ENCODE measurements at regions not wholly inside any gene's neighbourhood (a gene's known extent, or its start where the extent isn't known, plus 50 kb on each side); places are given as distances from the start of the nearest gene placed in this dataset.

DNA sequence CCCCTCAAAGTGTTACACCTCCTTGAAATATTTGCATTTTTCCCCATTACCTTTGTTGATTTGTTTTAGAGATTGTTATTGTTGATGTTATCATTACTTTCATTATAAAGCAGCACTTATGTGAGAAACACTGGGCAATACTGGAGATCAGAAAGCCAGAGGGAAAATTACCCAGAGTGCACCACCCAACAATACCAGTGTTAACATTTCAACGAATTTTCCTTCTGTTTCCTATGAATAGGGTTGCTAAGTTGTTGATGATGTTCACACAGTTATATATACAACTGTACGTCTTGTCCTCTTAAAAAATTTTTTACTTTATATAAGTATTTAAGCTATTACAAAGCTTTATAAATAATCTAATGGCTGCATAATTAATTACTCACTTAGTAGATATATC, 173.6 kb upstream of the UMPS start:
- TF ChIP-seq, protein P1, sequence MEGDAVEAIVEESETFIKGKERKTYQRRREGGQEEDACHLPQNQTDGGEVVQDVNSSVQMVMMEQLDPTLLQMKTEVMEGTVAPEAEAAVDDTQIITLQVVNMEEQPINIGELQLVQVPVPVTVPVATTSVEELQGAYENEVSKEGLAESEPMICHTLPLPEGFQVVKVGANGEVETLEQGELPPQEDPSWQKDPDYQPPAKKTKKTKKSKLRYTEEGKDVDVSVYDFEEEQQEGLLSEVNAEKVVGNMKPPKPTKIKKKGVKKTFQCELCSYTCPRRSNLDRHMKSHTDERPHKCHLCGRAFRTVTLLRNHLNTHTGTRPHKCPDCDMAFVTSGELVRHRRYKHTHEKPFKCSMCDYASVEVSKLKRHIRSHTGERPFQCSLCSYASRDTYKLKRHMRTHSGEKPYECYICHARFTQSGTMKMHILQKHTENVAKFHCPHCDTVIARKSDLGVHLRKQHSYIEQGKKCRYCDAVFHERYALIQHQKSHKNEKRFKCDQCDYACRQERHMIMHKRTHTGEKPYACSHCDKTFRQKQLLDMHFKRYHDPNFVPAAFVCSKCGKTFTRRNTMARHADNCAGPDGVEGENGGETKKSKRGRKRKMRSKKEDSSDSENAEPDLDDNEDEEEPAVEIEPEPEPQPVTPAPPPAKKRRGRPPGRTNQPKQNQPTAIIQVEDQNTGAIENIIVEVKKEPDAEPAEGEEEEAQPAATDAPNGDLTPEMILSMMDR (IDR thresholded peaks at IDR 0.05): no peak
- no peak for TF ChIP-seq POLR2A (IDR thresholded peaks at IDR 0.05)

All from right lobe of liver (tissue), 4 donors.